Endodermal cell (in vitro differentiated cells): ENCODE measurements at regions not wholly inside any gene's neighbourhood (a gene's known extent, or its start where the extent isn't known, plus 50 kb on each side); places are given as distances from the start of the nearest gene placed in this dataset.

Source experiments
- DNase-seq: peaks from one replicate; pipeline ENCODE4 v3.0.0-alpha.2; 2017
- H3K27ac ChIP-seq: 2 replicates; pipeline ENCODE4 v1.5.1; 2013; ENCODE audit warnings: mild to moderate bottlenecking, low read depth, low read length, moderate library complexity
- H3K27me3 ChIP-seq: 2 replicates; pipeline ENCODE4 v1.6.1; 2013; ENCODE audit warnings: mild to moderate bottlenecking, low read length, moderate library complexity; ENCODE audit not compliant: insufficient read depth, control insufficient read depth, poor library complexity, severe bottlenecking
- H3K36me3 ChIP-seq: 2 replicates; pipeline ENCODE4 v1.7.0; 2013; ENCODE audit warnings: mild to moderate bottlenecking, low read length, moderate library complexity; ENCODE audit not compliant: control insufficient read depth, insufficient read depth
- H3K4me1 ChIP-seq: one replicate; pipeline ENCODE4 v1.7.0; 2013; ENCODE audit warnings: low read length; ENCODE audit not compliant: control insufficient read depth, insufficient read depth
- H3K4me3 ChIP-seq: 2 replicates; pipeline ENCODE4 v1.5.1; 2013; ENCODE audit warnings: mild to moderate bottlenecking, low read length, moderate library complexity
- H3K9ac ChIP-seq: 2 replicates; pipeline ENCODE4 v1.6.1; 2013; ENCODE audit warnings: mild to moderate bottlenecking, low read length, moderate library complexity; ENCODE audit not compliant: poor library complexity, severe bottlenecking; ENCODE audit errors: extremely low read depth
- H3K9me3 ChIP-seq: 2 replicates; pipeline ENCODE4 v1.6.1; 2013; ENCODE audit warnings: mild to moderate bottlenecking, low read length, moderate library complexity; ENCODE audit not compliant: control insufficient read depth
- H3K27ac Mint-ChIP-seq: 2 replicates; pipeline ENCODE4 v1.8.0; 2020; ENCODE audit warnings: mixed read lengths
- H3K27me3 Mint-ChIP-seq: 2 replicates; pipeline ENCODE4 v1.8.0; 2021; ENCODE audit warnings: mild to moderate bottlenecking, mixed read lengths; ENCODE audit not compliant: insufficient read depth
- H3K36me3 Mint-ChIP-seq: 2 replicates; pipeline ENCODE4 v1.8.0; 2020; ENCODE audit warnings: low read depth, mixed read lengths
- H3K4me1 Mint-ChIP-seq: 2 replicates; pipeline ENCODE4 v1.8.0; 2020; ENCODE audit warnings: mixed read lengths
- H3K4me3 Mint-ChIP-seq: 2 replicates; pipeline ENCODE4 v1.8.0; 2020; ENCODE audit warnings: mild to moderate bottlenecking, moderate library complexity, mixed read lengths
- H3K9me3 Mint-ChIP-seq: 2 replicates; pipeline ENCODE4 v1.8.0; 2020; ENCODE audit warnings: mild to moderate bottlenecking, mixed read lengths
- CTCF ChIP-seq: fragments of 200-600 bp; sonication (generic); conservative IDR thresholded peaks from 2 replicates; pipeline ENCODE4 v1.5.0; 2021; ENCODE audit warnings: antibody characterized with exemption, mild to moderate bottlenecking
- WGBS, 2 experiments: methylation state at CpG; one replicate each; pipeline versions ENCODE4 v1.1.5 to v1.1.7; 2013; ENCODE audit warnings: missing lambda C conversion rate in 2 of 2, mixed read lengths in 1 of 2; ENCODE audit not compliant: insufficient coverage in 1 of 2, insufficient read length in 1 of 2; 5-methylcytosine and 5-hydroxymethylcytosine counted together

GRCh38 chr5:118533156-118533555 is 455.2 kb downstream of the DTWD2 start:
- peaks cover 3% of the 10 kb centered on the region for H3K4me1 ChIP-seq
- no peak for DNase-seq
- no peak overlapping the region for H3K4me3 ChIP-seq
- no peaks in the 10 kb centered on the region for H3K9me3 ChIP-seq
- no peak overlapping the region for H3K9ac ChIP-seq
- H3K27me3 ChIP-seq = no peaks in the 10 kb centered on the region
- TF ChIP-seq CTCF = no peak
- H3K27ac ChIP-seq = no peak overlapping the region
- Mint-ChIP-seq H3K27ac (no peak overlapping the region), H3K9me3 (no peaks in the 10 kb centered on the region), H3K27me3 (no peaks in the 10 kb centered on the region), H3K36me3 (no peaks in the 10 kb centered on the region), H3K4me1 (peaks cover 9% of the 10 kb centered on the region), H3K4me3 (no peak overlapping the region)
- 88% methylated on average over 3 of the region's 3 CpGs; no CpG with 5 or more reads in 1 of the 2 experiments for whole genome bisulfite sequencing, 2 experiments
- H3K36me3 ChIP-seq = no peaks in the 10 kb centered on the region

GRCh38 chr5:118531276-118531675 is 457.1 kb downstream of the DTWD2 start:
- H3K27ac Mint-ChIP-seq = no peak overlapping the region
- no peak overlapping the region for H3K4me3 Mint-ChIP-seq
- H3K4me3 ChIP-seq = no peak overlapping the region

GRCh38 chr5:118529361-118530144 is 458.8 kb downstream of the DTWD2 start:
- DNase-seq = no peak
- Mint-ChIP-seq H3K27me3 (no peaks in the 10 kb centered on the region), H3K27ac (no peak overlapping the region), H3K36me3 (no peaks in the 10 kb centered on the region), H3K4me3 (no peak overlapping the region), H3K4me1 (peaks cover 13% of the 10 kb centered on the region), H3K9me3 (no peaks in the 10 kb centered on the region)
- Histone ChIP-seq H3K4me1 (peaks cover 3% of the 10 kb centered on the region), H3K27ac (no peak overlapping the region), H3K9me3 (no peaks in the 10 kb centered on the region), H3K27me3 (no peaks in the 10 kb centered on the region), H3K36me3 (no peaks in the 10 kb centered on the region), H3K9ac (no peak overlapping the region), H3K4me3 (no peak overlapping the region)
- WGBS, 2 experiments = 89 to 94% methylated on average over 4 to 7 of the region's 7 CpGs
- no peak for TF ChIP-seq CTCF

More at GRCh38 chr5:118531276-118531675, 457.1 kb downstream of the DTWD2 start:
- Histone ChIP-seq H3K4me1 (peaks cover 3% of the 10 kb centered on the region), H3K36me3 (no peaks in the 10 kb centered on the region), H3K9me3 (no peaks in the 10 kb centered on the region), H3K27ac (no peak overlapping the region), H3K27me3 (no peaks in the 10 kb centered on the region), H3K9ac (no peak overlapping the region)
- DNase-seq = no peak
- TF ChIP-seq CTCF = no peak
- no peaks in the 10 kb centered on the region for H3K27me3 Mint-ChIP-seq
- no peaks in the 10 kb centered on the region for H3K9me3 Mint-ChIP-seq
- WGBS, 2 experiments = 75 to 100% methylated on average over 1 of the region's 1 CpG
- no peaks in the 10 kb centered on the region for H3K36me3 Mint-ChIP-seq
- peaks cover 9% of the 10 kb centered on the region for H3K4me1 Mint-ChIP-seq
